ENCODE measurements at regions not wholly inside any gene's neighbourhood (a gene's known extent, or its start where the extent isn't known, plus 50 kb on each side); places are given as distances from the start of the nearest gene placed in this dataset.

- WGBS, 4 donors = 80 to 87% (median 83%) methylated on average over 10 of the region's 10 CpGs
- no peak for ATAC-seq
- Histone ChIP-seq H3K27me3 (peaks cover 0 to 5% (median 0%) of the 10 kb centered on the region in 9 donors), H3K36me3 (no peaks in the 10 kb centered on the region), H3K4me3 (no peak overlapping the region), H3K4me1 (no peaks in the 10 kb centered on the region), H3K9me3 (no peaks in the 10 kb centered on the region), H3K27ac (no peak overlapping the region)
- intact Hi-C loops (cut with DNase I) = no loop called here
- TF ChIP-seq POLR2A (IDR thresholded peaks at IDR 0.05) = no peak
- no peak for TF ChIP-seq CTCF (IDR thresholded peaks at IDR 0.05)
- DNase-seq = peak in 1 of 5 donors; percentile 39
Observed at GRCh38 chr2:239673641-239674040, 272.8 kb upstream of the HDAC4 start.

- DNase-seq = no peak
- no peak overlapping the region for H3K27ac ChIP-seq
- no peak for ATAC-seq
- H3K36me3 ChIP-seq = no peaks in the 10 kb centered on the region
- H3K27me3 ChIP-seq = peaks cover 0 to 2% (median 0%) of the 10 kb centered on the region in 9 donors
- WGBS, 4 donors = 84 to 90% (median 88%) methylated on average over 18 of the region's 18 CpGs
- H3K4me1 ChIP-seq = no peaks in the 10 kb centered on the region
- H3K9me3 ChIP-seq = no peaks in the 10 kb centered on the region
- TF ChIP-seq CTCF (IDR thresholded peaks at IDR 0.05) (no peak), POLR2A (IDR thresholded peaks at IDR 0.05) (no peak)
- H3K4me3 ChIP-seq = no peak overlapping the region
- intact Hi-C loops (cut with DNase I) = no loop called here
Observed at GRCh38 chr2:239671916-239672849, 271.4 kb upstream of the HDAC4 start.

GRCh38 chr2:239671471-239671870 is 270.7 kb upstream of the HDAC4 start:
- TF ChIP-seq CTCF (IDR thresholded peaks at IDR 0.05) (no peak), POLR2A (IDR thresholded peaks at IDR 0.05) (no peak)
- H3K27me3 ChIP-seq = peaks cover 0 to 3% (median 0%) of the 10 kb centered on the region in 9 donors
- H3K27ac ChIP-seq = no peak overlapping the region
- intact Hi-C loops (cut with DNase I) = no loop called here
- H3K36me3 ChIP-seq = no peaks in the 10 kb centered on the region
- 87 to 89% (median 88%) methylated on average over 10 of the region's 10 CpGs for WGBS, 4 donors
- DNase-seq (no peak), ATAC-seq (no peak)
- no peaks in the 10 kb centered on the region for H3K4me1 ChIP-seq
- H3K9me3 ChIP-seq = no peaks in the 10 kb centered on the region
- H3K4me3 ChIP-seq = no peak overlapping the region

GRCh38 chr2:239670463-239671120 is 269.8 kb upstream of the HDAC4 start:
- WGBS, 4 donors = 73 to 85% (median 76%) methylated on average over 7 of the region's 7 CpGs
- Histone ChIP-seq H3K4me1 (no peaks in the 10 kb centered on the region), H3K36me3 (no peaks in the 10 kb centered on the region), H3K27me3 (peaks cover 0 to 5% (median 0%) of the 10 kb centered on the region in 9 donors), H3K27ac (no peak overlapping the region), H3K4me3 (no peak overlapping the region), H3K9me3 (no peaks in the 10 kb centered on the region)
- no peak for TF ChIP-seq CTCF (IDR thresholded peaks at IDR 0.05)
- TF ChIP-seq POLR2A (IDR thresholded peaks at IDR 0.05) = no peak
- intact Hi-C loops (cut with DNase I) = no loop called here
- ATAC-seq = no peak
- peak in 1 of 5 donors; percentile 2 for DNase-seq
